ENCODE measurements at regions not wholly inside any gene's neighbourhood (a gene's known extent, or its start where the extent isn't known, plus 50 kb on each side); places are given as distances from the start of the nearest gene placed in this dataset.

DNA sequence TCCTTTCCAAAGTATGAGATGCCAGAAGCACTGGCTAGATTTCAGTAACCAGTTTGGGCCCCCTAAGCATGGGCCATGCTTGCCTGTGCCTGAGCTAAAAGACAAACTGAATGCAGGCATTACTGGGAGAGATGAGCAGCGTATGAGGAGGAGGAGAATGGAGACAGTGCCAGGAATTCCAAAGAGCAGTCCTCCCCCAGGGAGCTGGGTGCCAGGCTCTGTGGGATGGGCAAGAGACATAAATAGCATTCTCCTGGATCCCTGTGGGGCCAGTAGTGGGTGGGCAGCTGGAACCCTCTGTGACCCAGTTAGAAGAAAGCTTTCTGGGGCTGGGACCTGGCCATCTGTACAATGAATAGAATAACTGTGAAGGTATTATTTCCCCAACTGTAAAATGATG is 235.6 kb downstream of the KCNA4 start:
- no peaks in the 10 kb centered on the region for H3K4me1 ChIP-seq (ENCODE audit: control insufficient read depth in 1 of 2, insufficient read depth in 2 of 2, low read depth in 1 of 2, low read length in 1 of 2)
- 0% methylated on average over 1 of the region's 1 CpG for WGBS (ENCODE audit: low lambda C conversion rate)
- ChIA-PET CTCF (no interaction called here), POLR2A (no interaction called here)
- H4K20me1 ChIP-seq (ENCODE audit: insufficient read depth) = no peaks in the 10 kb centered on the region
- H3K4me2 ChIP-seq = no peak overlapping the region
- no peak overlapping the region for H3K9ac ChIP-seq
- H2AFZ ChIP-seq (ENCODE audit: low read depth) = no peak overlapping the region
- H3K9me3 ChIP-seq = no peaks in the 10 kb centered on the region
- H3K9me2 ChIP-seq = no peaks in the 10 kb centered on the region
- H3K4me3 ChIP-seq (ENCODE audit: low read depth in 2 of 2, low read length in 1 of 2) = no peak overlapping the region
- no peaks in the 10 kb centered on the region for H3K79me2 ChIP-seq (ENCODE audit: insufficient read depth)
- no peak for TF ChIP-seq NFIC (IDR thresholded peaks at IDR 0.05; ENCODE audit: borderline replicate concordance)
- TF ChIP-seq SMC3 (IDR thresholded peaks at IDR 0.05; ENCODE audit: low read depth, low read length) = no peak
- no peak for TF ChIP-seq EZH2phosphoT487 (IDR thresholded peaks at IDR 0.05; ENCODE audit: borderline replicate concordance, low read depth)
- no peak for TF ChIP-seq RXRA (IDR thresholded peaks at IDR 0.05; ENCODE audit: borderline replicate concordance, low read depth)
- TF ChIP-seq USF1 (IDR thresholded peaks at IDR 0.05; ENCODE audit: borderline replicate concordance, low read depth) = no peak
- no peak for TF ChIP-seq GABPA (IDR thresholded peaks at IDR 0.05; ENCODE audit: low read depth)
- TF ChIP-seq ZBTB33 (IDR thresholded peaks at IDR 0.05; ENCODE audit: borderline replicate concordance, low read depth) = no peak
- TF ChIP-seq FOSL2 (IDR thresholded peaks at IDR 0.05; ENCODE audit: borderline replicate concordance, low read depth) = no peak
- no peak for TF ChIP-seq FOXM1 (IDR thresholded peaks at IDR 0.05; ENCODE audit: low read depth)
- TF ChIP-seq RFX5 (IDR thresholded peaks at IDR 0.05; ENCODE audit: low read length) = no peak
- no peak for TF ChIP-seq ELF1 (IDR thresholded peaks at IDR 0.05)
- TF ChIP-seq TCF12 (IDR thresholded peaks at IDR 0.05) = no peak
- TF ChIP-seq IRF3 (IDR thresholded peaks at IDR 0.05; ENCODE audit: low read depth, low read length) = no peak
- no peak for TF ChIP-seq FOXJ3 (CRISPR knock-in tag; IDR thresholded peaks at IDR 0.05)
- no peak for TF ChIP-seq YY1 (IDR thresholded peaks at IDR 0.05; ENCODE audit: low read depth)
- TF ChIP-seq, protein P1, sequence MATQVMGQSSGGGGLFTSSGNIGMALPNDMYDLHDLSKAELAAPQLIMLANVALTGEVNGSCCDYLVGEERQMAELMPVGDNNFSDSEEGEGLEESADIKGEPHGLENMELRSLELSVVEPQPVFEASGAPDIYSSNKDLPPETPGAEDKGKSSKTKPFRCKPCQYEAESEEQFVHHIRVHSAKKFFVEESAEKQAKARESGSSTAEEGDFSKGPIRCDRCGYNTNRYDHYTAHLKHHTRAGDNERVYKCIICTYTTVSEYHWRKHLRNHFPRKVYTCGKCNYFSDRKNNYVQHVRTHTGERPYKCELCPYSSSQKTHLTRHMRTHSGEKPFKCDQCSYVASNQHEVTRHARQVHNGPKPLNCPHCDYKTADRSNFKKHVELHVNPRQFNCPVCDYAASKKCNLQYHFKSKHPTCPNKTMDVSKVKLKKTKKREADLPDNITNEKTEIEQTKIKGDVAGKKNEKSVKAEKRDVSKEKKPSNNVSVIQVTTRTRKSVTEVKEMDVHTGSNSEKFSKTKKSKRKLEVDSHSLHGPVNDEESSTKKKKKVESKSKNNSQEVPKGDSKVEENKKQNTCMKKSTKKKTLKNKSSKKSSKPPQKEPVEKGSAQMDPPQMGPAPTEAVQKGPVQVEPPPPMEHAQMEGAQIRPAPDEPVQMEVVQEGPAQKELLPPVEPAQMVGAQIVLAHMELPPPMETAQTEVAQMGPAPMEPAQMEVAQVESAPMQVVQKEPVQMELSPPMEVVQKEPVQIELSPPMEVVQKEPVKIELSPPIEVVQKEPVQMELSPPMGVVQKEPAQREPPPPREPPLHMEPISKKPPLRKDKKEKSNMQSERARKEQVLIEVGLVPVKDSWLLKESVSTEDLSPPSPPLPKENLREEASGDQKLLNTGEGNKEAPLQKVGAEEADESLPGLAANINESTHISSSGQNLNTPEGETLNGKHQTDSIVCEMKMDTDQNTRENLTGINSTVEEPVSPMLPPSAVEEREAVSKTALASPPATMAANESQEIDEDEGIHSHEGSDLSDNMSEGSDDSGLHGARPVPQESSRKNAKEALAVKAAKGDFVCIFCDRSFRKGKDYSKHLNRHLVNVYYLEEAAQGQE (IDR thresholded peaks at IDR 0.05; ENCODE audit: low read depth, low read length) = no peak
- no peak for DNase-seq
- no peaks in the 10 kb centered on the region for H3F3A ChIP-seq (replicated peaks; ENCODE audit: insufficient read depth)
- no peak overlapping the region for H3K27ac ChIP-seq (ENCODE audit: low read depth in 2 of 2, low read length in 1 of 2)
- no peaks in the 10 kb centered on the region for H3K36me3 ChIP-seq (replicated peaks in 1 of 2; ENCODE audit: control insufficient read depth in 1 of 2, insufficient read depth in 2 of 2, low read length in 1 of 2)
- no peaks in the 10 kb centered on the region for H3K27me3 ChIP-seq (ENCODE audit: insufficient read depth)
